G401 (cell line): ENCODE measurements at regions not wholly inside any gene's neighbourhood (a gene's known extent, or its start where the extent isn't known, plus 50 kb on each side); places are given as distances from the start of the nearest gene placed in this dataset.
A peak's percentile ranks its signal among the peaks of the same experiment; 100 is the strongest.
"Not testable (repeated sequence)": the region's sequence is repeated elsewhere in the genome, so short reads cannot be mapped to it uniquely, and the experiment has no call there.

ENCODE experiments used
- DNase-seq: peaks from one replicate; pipeline ENCODE4 v3.0.0-alpha.2; 2015; ENCODE audit warnings: low spot score
- in situ Hi-C: cut with HindIII; loops from 2 replicates; pipeline ENCODE4 v1.10.0; 2016; ENCODE audit warnings: low sequenced_read_pairs, mixed read lengths

- DNase-seq: no peak
- in situ Hi-C loops: no loop called here
These were observed 714.8 kb downstream of the CCSER2 start for GRCh38 chr10:85043207-85043606.

- no peak for DNase-seq
- in situ Hi-C loops: no loop called here
These were observed 716.7 kb downstream of the CCSER2 start for GRCh38 chr10:85045046-85045445.

- in situ Hi-C loops: no loop called here
- no peak for DNase-seq
These were observed 718.9 kb downstream of the CCSER2 start for GRCh38 chr10:85047170-85047834.

- DNase-seq: no peak
- in situ Hi-C loops: no loop called here
These were observed 719.6 kb downstream of the CCSER2 start for GRCh38 chr10:85047979-85048378.

- in situ Hi-C loops: no loop called here
- DNase-seq: no peak
These were observed 720.3 kb downstream of the CCSER2 start for GRCh38 chr10:85048644-85049043.

GRCh38 chr10:85060944-85061343 is 732.6 kb downstream of the CCSER2 start:
- no peak for DNase-seq
- in situ Hi-C loops: no loop called here

- in situ Hi-C loops: no loop called here
- DNase-seq: no peak
These were observed 733.0 kb downstream of the CCSER2 start for GRCh38 chr10:85061401-85061800.

- DNase-seq: no peak
- in situ Hi-C loops: no loop called here
These were observed 739.6 kb downstream of the CCSER2 start for GRCh38 chr10:85067955-85068354.

GRCh38 chr10:85080934-85081333 is 752.5 kb downstream of the CCSER2 start:
- in situ Hi-C loops: no loop called here
- no peak for DNase-seq

GRCh38 chr10:85098835-85099521 is 770.6 kb downstream of the CCSER2 start:
- no peak for DNase-seq
- in situ Hi-C loops: no loop called here

- in situ Hi-C loops: no loop called here
- no peak for DNase-seq
These were observed 772.1 kb downstream of the CCSER2 start for GRCh38 chr10:85100495-85100894.

- in situ Hi-C loops: no loop called here
- DNase-seq: no peak
These were observed 777.3 kb downstream of the CCSER2 start for GRCh38 chr10:85105614-85106255.

- no peak for DNase-seq
- in situ Hi-C loops: no loop called here
These were observed 782.9 kb downstream of the CCSER2 start for GRCh38 chr10:85111271-85111670.

GRCh38 chr10:85124603-85125051 is 796.2 kb downstream of the CCSER2 start:
- in situ Hi-C loops: no loop called here

GRCh38 chr10:85137253-85137652 is 808.9 kb downstream of the CCSER2 start:
- in situ Hi-C loops: no loop called here
- no peak for DNase-seq

More at GRCh38 chr10:85124603-85125051, 796.2 kb downstream of the CCSER2 start:
- DNase-seq: peak; percentile 28

- DNase-seq: no peak
- in situ Hi-C loops: no loop called here
These were observed 809.7 kb downstream of the CCSER2 start for GRCh38 chr10:85138046-85138445.

- in situ Hi-C loops: no loop called here
- DNase-seq: no peak
These were observed 810.7 kb downstream of the CCSER2 start for GRCh38 chr10:85139124-85139523.

- in situ Hi-C loops, DNase-seq: not testable (repeated sequence)
These were observed 813.1 kb downstream of the CCSER2 start for GRCh38 chr10:85141520-85141919.

- in situ Hi-C loops: no loop called here
These were observed 817.6 kb downstream of the CCSER2 start for GRCh38 chr10:85145966-85146365.

More at GRCh38 chr10:85145966-85146365, 817.6 kb downstream of the CCSER2 start:
- no peak for DNase-seq
